ENCODE measurements at regions not wholly inside any gene's neighbourhood (a gene's known extent, or its start where the extent isn't known, plus 50 kb on each side); places are given as distances from the start of the nearest gene placed in this dataset.

GRCh38 chr17:72270273-72270924 is 149.6 kb downstream of the SOX9 start:
- no peak for TF ChIP-seq CTCF (conservative IDR thresholded peaks at IDR 0.05; ENCODE audit: low read depth, low read length)
- no peak for TF ChIP-seq EZH2 (IDR thresholded peaks at IDR 0.05; ENCODE audit: low read length, unreplicated experiment)
- no peak for TF ChIP-seq EZH2phosphoT487 (IDR thresholded peaks at IDR 0.05; ENCODE audit: borderline replicate concordance, low read length)

All from PC-3 (cell line).